Astrocyte (in vitro differentiated cells and primary cell): ENCODE measurements at regions not wholly inside any gene's neighbourhood (a gene's known extent, or its start where the extent isn't known, plus 50 kb on each side); places are given as distances from the start of the nearest gene placed in this dataset.

Experiments used
- CTCF ChIP-seq: IDR thresholded peaks from 2 replicates; pipeline ENCODE4 v1.5.1; 2011; ENCODE audit warnings: low read depth, mild to moderate bottlenecking, inconsistent platforms, low read length, moderate library complexity; ENCODE audit not compliant: insufficient read depth
- EZH2 ChIP-seq: IDR thresholded peaks from 2 replicates; pipeline ENCODE4 v1.6.1; 2012; ENCODE audit warnings: mild to moderate bottlenecking, low read length, inconsistent platforms; ENCODE audit not compliant: insufficient read depth

- TF ChIP-seq CTCF = no peak
- TF ChIP-seq EZH2 = no peak
Measured at GRCh38 chr3:86830566-86830965, 160.4 kb downstream of the VGLL3 start.
